MM.1S (cell line): ENCODE measurements at regions not wholly inside any gene's neighbourhood (a gene's known extent, or its start where the extent isn't known, plus 50 kb on each side); places are given as distances from the start of the nearest gene placed in this dataset.

Source experiments
- DNase-seq: peaks from one replicate; pipeline ENCODE4 v3.0.0-alpha.2; 2015
- H2AFZ ChIP-seq: fragments of 300-600 bp; sonication (generic); 2 replicates; pipeline ENCODE4 v1.6.0; 2016; ENCODE audit warnings: antibody characterized with exemption, low read length
- H3F3A ChIP-seq: fragments of 300-600 bp; sonication (generic); 2 replicates; pipeline ENCODE4 v1.6.1; 2016; ENCODE audit warnings: mild to moderate bottlenecking, antibody characterized with exemption, low read length, moderate library complexity, mixed read lengths; ENCODE audit not compliant: insufficient read depth
- H3K27ac ChIP-seq: fragments of 300-600 bp; sonication (generic); 2 replicates; pipeline ENCODE4 v1.5.1; 2016; ENCODE audit warnings: mild to moderate bottlenecking, low read length
- H3K27me3 ChIP-seq: fragments of 300-600 bp; sonication (generic); replicated peaks from 2 replicates; pipeline ENCODE4 v1.6.0; 2016; ENCODE audit warnings: low read length; ENCODE audit not compliant: insufficient read depth
- H3K36me3 ChIP-seq: fragments of 300-600 bp; sonication (generic); replicated peaks from 2 replicates; pipeline ENCODE4 v1.6.1; 2016; ENCODE audit warnings: mild to moderate bottlenecking, low read length, mixed read lengths; ENCODE audit not compliant: insufficient read depth
- H3K4me1 ChIP-seq: fragments of 300-600 bp; sonication (generic); 2 replicates; pipeline ENCODE4 v1.6.1; 2016; ENCODE audit warnings: low read length, mixed read lengths
- H3K4me2 ChIP-seq: fragments of 300-600 bp; sonication (generic); 2 replicates; pipeline ENCODE4 v1.6.0; 2016; ENCODE audit warnings: low read depth, low read length
- H3K4me3 ChIP-seq: fragments of 300-600 bp; sonication (generic); 2 replicates; pipeline ENCODE4 v1.5.1; 2016; ENCODE audit warnings: low read length, mixed read lengths
- H3K79me2 ChIP-seq: fragments of 300-600 bp; sonication (generic); 2 replicates; pipeline ENCODE4 v1.6.1; 2016; ENCODE audit warnings: mixed run types, low read length, mixed read lengths
- H3K9ac ChIP-seq: fragments of 300-600 bp; sonication (generic); 2 replicates; pipeline ENCODE4 v1.6.1; 2016; ENCODE audit warnings: low read length, mixed read lengths
- H3K9me2 ChIP-seq: fragments of 300-600 bp; sonication (generic); replicated peaks from 2 replicates; pipeline ENCODE4 v1.6.1; 2016; ENCODE audit warnings: mild to moderate bottlenecking, low read length, mixed read lengths; ENCODE audit not compliant: insufficient read depth
- H3K9me3 ChIP-seq: fragments of 300-600 bp; sonication (generic); replicated peaks from 2 replicates; pipeline ENCODE4 v1.6.1; 2016; ENCODE audit warnings: mild to moderate bottlenecking, low read length, mixed read lengths; ENCODE audit not compliant: insufficient read depth
- H4K20me1 ChIP-seq: fragments of 300-600 bp; sonication (generic); 2 replicates; pipeline ENCODE4 v1.6.1; 2016; ENCODE audit warnings: mild to moderate bottlenecking, low read length, moderate library complexity, mixed read lengths; ENCODE audit not compliant: insufficient read depth
- CTCF ChIP-seq: fragments of 300-600 bp; sonication (generic); IDR thresholded peaks from 2 replicates; pipeline ENCODE4 v1.5.1; 2016; ENCODE audit warnings: antibody characterized with exemption, low read length, mixed read lengths
- EZH2 ChIP-seq: fragments of 300-600 bp; sonication (generic); optimal IDR thresholded peaks from 2 replicates; pipeline ENCODE3; 2017; ENCODE audit warnings: low read depth, mild to moderate bottlenecking, antibody characterized with exemption, low read length, mixed read lengths
- EZH2phosphoT487 ChIP-seq: fragments of 300-600 bp; sonication (generic); IDR thresholded peaks from 2 replicates; pipeline ENCODE4 v1.6.1; 2018; ENCODE audit warnings: antibody characterized with exemption, low read length

- no peaks in the 10 kb centered on the region for H3K27me3 ChIP-seq
These were observed 759.8 kb upstream of the MDGA2 start for GRCh38 chr14:48435221-48435620.

GRCh38 chr14:48430805-48431204 is 755.4 kb upstream of the MDGA2 start:
- no peaks in the 10 kb centered on the region for H3K36me3 ChIP-seq
- no peaks in the 10 kb centered on the region for H3K27me3 ChIP-seq
- H3K4me2 ChIP-seq, result no peak overlapping the region
- H3K79me2 ChIP-seq, result no peaks in the 10 kb centered on the region
- H2AFZ ChIP-seq, result no peak overlapping the region
- DNase-seq, result no peak
- TF ChIP-seq CTCF (no peak), EZH2 (no peak), EZH2phosphoT487 (no peak)
- H3K4me1 ChIP-seq, result no peaks in the 10 kb centered on the region
- H3K27ac ChIP-seq, result no peak overlapping the region
- H4K20me1 ChIP-seq, result no peaks in the 10 kb centered on the region
- no peaks in the 10 kb centered on the region for H3K9me3 ChIP-seq
- no peaks in the 10 kb centered on the region for H3K9me2 ChIP-seq
- H3F3A ChIP-seq, result no peaks in the 10 kb centered on the region
- H3K4me3 ChIP-seq, result no peak overlapping the region
- no peak overlapping the region for H3K9ac ChIP-seq

More at GRCh38 chr14:48435221-48435620, 759.8 kb upstream of the MDGA2 start:
- Histone ChIP-seq H3K9ac (no peak overlapping the region), H3F3A (no peaks in the 10 kb centered on the region), H3K27ac (no peak overlapping the region), H3K9me2 (no peaks in the 10 kb centered on the region), H3K4me2 (no peak overlapping the region), H4K20me1 (no peaks in the 10 kb centered on the region), H3K79me2 (no peaks in the 10 kb centered on the region), H3K4me1 (no peaks in the 10 kb centered on the region), H2AFZ (no peak overlapping the region), H3K9me3 (no peaks in the 10 kb centered on the region), H3K4me3 (no peak overlapping the region), H3K36me3 (no peaks in the 10 kb centered on the region)
- TF ChIP-seq EZH2, result no peak
- TF ChIP-seq CTCF, result no peak
- no peak for TF ChIP-seq EZH2phosphoT487
- no peak for DNase-seq

GRCh38 chr14:48429512-48429911 is 754.1 kb upstream of the MDGA2 start:
- no peak overlapping the region for H3K4me3 ChIP-seq
- H3K4me1 ChIP-seq, result no peaks in the 10 kb centered on the region
- no peaks in the 10 kb centered on the region for H3K79me2 ChIP-seq
- H4K20me1 ChIP-seq, result no peaks in the 10 kb centered on the region
- no peak overlapping the region for H3K4me2 ChIP-seq
- DNase-seq, result no peak
- H3K9me3 ChIP-seq, result no peaks in the 10 kb centered on the region
- no peaks in the 10 kb centered on the region for H3K27me3 ChIP-seq
- H3K9ac ChIP-seq, result no peak overlapping the region
- H3K36me3 ChIP-seq, result no peaks in the 10 kb centered on the region
- H3K27ac ChIP-seq, result no peak overlapping the region
- H3F3A ChIP-seq, result no peaks in the 10 kb centered on the region
- no peak overlapping the region for H2AFZ ChIP-seq
- H3K9me2 ChIP-seq, result no peaks in the 10 kb centered on the region
- no peak for TF ChIP-seq EZH2

GRCh38 chr14:48417715-48418500 is 742.5 kb upstream of the MDGA2 start:
- H2AFZ ChIP-seq, result no peak overlapping the region
- no peaks in the 10 kb centered on the region for H3F3A ChIP-seq
- H3K36me3 ChIP-seq, result no peaks in the 10 kb centered on the region
- no peak for TF ChIP-seq EZH2phosphoT487
- TF ChIP-seq EZH2, result no peak
- no peak for TF ChIP-seq CTCF
- H3K27ac ChIP-seq, result no peak overlapping the region
- no peaks in the 10 kb centered on the region for H3K9me3 ChIP-seq
- no peaks in the 10 kb centered on the region for H3K4me1 ChIP-seq
- no peak overlapping the region for H3K4me3 ChIP-seq
- no peak overlapping the region for H3K4me2 ChIP-seq
- no peaks in the 10 kb centered on the region for H3K79me2 ChIP-seq
- H3K9me2 ChIP-seq, result no peaks in the 10 kb centered on the region
- no peak for DNase-seq
- no peak overlapping the region for H3K9ac ChIP-seq
- no peaks in the 10 kb centered on the region for H4K20me1 ChIP-seq
- no peaks in the 10 kb centered on the region for H3K27me3 ChIP-seq
